Thymus (tissue), 11 donors: ENCODE measurements at regions not wholly inside any gene's neighbourhood (a gene's known extent, or its start where the extent isn't known, plus 50 kb on each side); places are given as distances from the start of the nearest gene placed in this dataset.

Experiments used
- DNase-seq, 9 donors: peaks; one replicate each; pipeline ENCODE4 v3.0.0-alpha.2; 2013; ENCODE audit warnings: low spot score in 9 of 9, low read depth in 6 of 9, missing footprints in 1 of 9
- H3K27ac ChIP-seq, 2 donors: one replicate each; pipeline ENCODE4 v1.5.1; 2013; ENCODE audit warnings: control low read depth in 1 of 2, low read depth in 1 of 2, low read length in 1 of 2, mild to moderate bottlenecking in 1 of 2, moderate library complexity in 1 of 2
- H3K27me3 ChIP-seq, 2 donors: one replicate each; pipeline ENCODE4 v1.5.1; 2013; ENCODE audit warnings: low read length in 1 of 2; ENCODE audit not compliant: control insufficient read depth in 2 of 2, insufficient read depth in 1 of 2
- H3K36me3 ChIP-seq, 2 donors: one replicate each; pipeline ENCODE4 v1.5.1; 2013; ENCODE audit warnings: low read length in 1 of 2, mild to moderate bottlenecking in 1 of 2, moderate library complexity in 1 of 2; ENCODE audit not compliant: control insufficient read depth in 2 of 2, insufficient read depth in 2 of 2
- H3K4me1 ChIP-seq, 2 donors: one replicate each; pipeline ENCODE4 v1.5.1; 2013; ENCODE audit warnings: low read length in 2 of 2; ENCODE audit not compliant: control insufficient read depth in 2 of 2, insufficient read depth in 2 of 2
- H3K4me3 ChIP-seq, 2 donors: one replicate each; pipeline ENCODE4 v1.5.1; 2013; ENCODE audit warnings: low read length in 2 of 2, control low read depth in 1 of 2, mild to moderate bottlenecking in 1 of 2
- H3K9me3 ChIP-seq, 2 donors: one replicate each; pipeline ENCODE4 v1.5.1; 2013; ENCODE audit warnings: low read length in 1 of 2, mild to moderate bottlenecking in 1 of 2; ENCODE audit not compliant: control insufficient read depth in 2 of 2, insufficient read depth in 1 of 2
- WGBS: extraction: QIAGEN DNeasy Blood & Tissue Kit; methylation state at CpG from one replicate; pipeline ENCODE4 v1.1.7; 2013; 5-methylcytosine and 5-hydroxymethylcytosine counted together
- donor health status: healthy.

- no peak for DNase-seq
- Histone ChIP-seq H3K27ac (no peak overlapping the region), H3K9me3 (no peaks in the 10 kb centered on the region), H3K27me3 (no peaks in the 10 kb centered on the region), H3K4me3 (no peak overlapping the region), H3K36me3 (no peaks in the 10 kb centered on the region), H3K4me1 (no peaks in the 10 kb centered on the region)
- WGBS: 91% methylated on average over 1 of the region's 1 CpG
These were observed 696.2 kb upstream of the SLITRK5 start for GRCh38 chr13:86974995-86975328.

GRCh38 chr13:86976521-86977324, 694.4 kb upstream of the SLITRK5 start:
- Histone ChIP-seq H3K27ac (no peak overlapping the region), H3K9me3 (no peaks in the 10 kb centered on the region), H3K27me3 (no peaks in the 10 kb centered on the region), H3K4me1 (no peaks in the 10 kb centered on the region), H3K36me3 (no peaks in the 10 kb centered on the region), H3K4me3 (no peak overlapping the region)
- DNase-seq: no peak
- WGBS: 93% methylated on average over 4 of the region's 4 CpGs

GRCh38 chr13:86986448-86986847, 684.7 kb upstream of the SLITRK5 start:
- DNase-seq: no peak
- Histone ChIP-seq H3K36me3 (no peaks in the 10 kb centered on the region), H3K27ac (no peak overlapping the region), H3K4me3 (no peak overlapping the region), H3K4me1 (no peaks in the 10 kb centered on the region), H3K9me3 (no peaks in the 10 kb centered on the region), H3K27me3 (no peaks in the 10 kb centered on the region)
- WGBS: 82% methylated on average over 4 of the region's 4 CpGs

- Histone ChIP-seq H3K27ac (no peak overlapping the region), H3K4me3 (no peak overlapping the region), H3K4me1 (no peaks in the 10 kb centered on the region), H3K36me3 (no peaks in the 10 kb centered on the region), H3K9me3 (no peaks in the 10 kb centered on the region), H3K27me3 (no peaks in the 10 kb centered on the region)
- no peak for DNase-seq
These were observed 678.9 kb upstream of the SLITRK5 start for GRCh38 chr13:86992251-86992650.

- no peaks in the 10 kb centered on the region for H3K4me1 ChIP-seq
- no peak overlapping the region for H3K27ac ChIP-seq
- no peak for DNase-seq
- H3K27me3 ChIP-seq: no peaks in the 10 kb centered on the region
- H3K36me3 ChIP-seq: no peaks in the 10 kb centered on the region
- H3K4me3 ChIP-seq: no peak overlapping the region
- no peaks in the 10 kb centered on the region for H3K9me3 ChIP-seq
These were observed 667.9 kb upstream of the SLITRK5 start for GRCh38 chr13:87003265-87003664.

GRCh38 chr13:87005511-87005910, 665.7 kb upstream of the SLITRK5 start:
- no peak for DNase-seq
- Histone ChIP-seq H3K4me3 (no peak overlapping the region), H3K4me1 (no peaks in the 10 kb centered on the region), H3K27me3 (no peaks in the 10 kb centered on the region), H3K36me3 (no peaks in the 10 kb centered on the region), H3K27ac (no peak overlapping the region), H3K9me3 (peaks cover 0 to 4% of the 10 kb centered on the region in 2 donors)
- WGBS: 96% methylated on average over 2 of the region's 2 CpGs

- Histone ChIP-seq H3K36me3 (no peaks in the 10 kb centered on the region), H3K9me3 (no peaks in the 10 kb centered on the region), H3K27ac (no peak overlapping the region), H3K4me1 (no peaks in the 10 kb centered on the region), H3K4me3 (no peak overlapping the region), H3K27me3 (no peaks in the 10 kb centered on the region)
- 96% methylated on average over 7 of the region's 7 CpGs for WGBS
- no peak for DNase-seq
These were observed 635.6 kb upstream of the SLITRK5 start for GRCh38 chr13:87035526-87035925.

- Histone ChIP-seq H3K36me3 (no peaks in the 10 kb centered on the region), H3K4me3 (no peak overlapping the region), H3K4me1 (no peaks in the 10 kb centered on the region), H3K27ac (no peak overlapping the region), H3K27me3 (no peaks in the 10 kb centered on the region), H3K9me3 (no peaks in the 10 kb centered on the region)
- DNase-seq: no peak
- 99% methylated on average over 1 of the region's 1 CpG for WGBS
These were observed 628.2 kb upstream of the SLITRK5 start for GRCh38 chr13:87042946-87043345.

GRCh38 chr13:87052731-87053130, 618.4 kb upstream of the SLITRK5 start:
- no peak overlapping the region for H3K4me3 ChIP-seq
- H3K36me3 ChIP-seq: no peaks in the 10 kb centered on the region
- 85% methylated on average over 4 of the region's 4 CpGs for WGBS
- no peaks in the 10 kb centered on the region for H3K9me3 ChIP-seq
- DNase-seq: no peak
- H3K4me1 ChIP-seq: no peaks in the 10 kb centered on the region
- H3K27ac ChIP-seq: no peak overlapping the region
- no peaks in the 10 kb centered on the region for H3K27me3 ChIP-seq
